Adipose tissue (tissue), 3 donors: ENCODE measurements at regions not wholly inside any gene's neighbourhood (a gene's known extent, or its start where the extent isn't known, plus 50 kb on each side); places are given as distances from the start of the nearest gene placed in this dataset.

Experiments
- H3K27ac ChIP-seq: one replicate; pipeline ENCODE4 v1.5.1; 2013; ENCODE audit warnings: low read depth, low read length
- WGBS, 3 donors: extraction: QIAGEN DNeasy Blood & Tissue Kit; methylation state at CpG; one replicate each; pipeline ENCODE4 v1.1.7; 2013; 5-methylcytosine and 5-hydroxymethylcytosine counted together
- donor health status: healthy with polysubstance abuse.
- donor health status: Bipolar disorder and iron deficiency.
- donor health status: healthy.

DNA sequence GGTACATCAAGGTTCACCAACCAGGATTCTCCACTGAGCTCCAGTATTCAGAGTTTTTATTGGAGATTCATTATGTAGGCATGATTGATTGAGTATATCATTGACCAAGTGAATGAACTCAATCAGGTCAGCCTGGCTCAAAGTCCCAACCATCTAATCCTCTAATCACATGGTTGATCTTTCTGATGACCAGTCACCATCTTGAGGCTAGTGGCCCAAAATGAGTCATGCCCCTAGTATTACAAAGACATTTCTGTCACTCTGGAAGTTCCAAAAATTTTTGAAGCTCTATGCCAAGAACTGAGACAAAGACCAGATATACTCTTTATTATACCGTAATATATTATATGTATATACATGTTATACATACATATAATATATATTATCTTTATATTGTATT lies 75.9 kb upstream of the ATF7IP start:
- WGBS, 3 donors = 44 to 100% (median 97%) methylated on average over 1 of the region's 1 CpG
- H3K27ac ChIP-seq = no peak overlapping the region

DNA sequence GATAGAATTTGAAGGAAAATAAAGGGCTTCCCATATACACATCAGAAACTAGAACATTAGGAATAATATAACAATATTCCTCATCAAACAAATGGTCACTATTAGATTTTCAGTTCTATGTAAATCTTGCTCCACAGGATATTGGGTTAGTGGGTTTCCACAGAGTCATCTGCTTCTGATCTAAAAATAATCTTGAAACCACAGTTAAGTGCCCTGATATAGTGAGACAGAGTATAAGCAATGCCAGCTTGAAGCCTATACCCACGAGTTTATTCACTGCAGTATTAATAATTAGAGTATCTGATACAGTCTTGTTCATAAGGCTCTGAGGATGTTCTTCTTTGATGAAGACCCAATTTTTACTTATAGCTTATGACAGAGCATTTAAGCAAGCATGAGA lies 74.5 kb upstream of the ATF7IP start:
- 62 to 65% (median 64%) methylated on average over 1 of the region's 1 CpG for WGBS, 3 donors
- H3K27ac ChIP-seq = no peak overlapping the region

DNA sequence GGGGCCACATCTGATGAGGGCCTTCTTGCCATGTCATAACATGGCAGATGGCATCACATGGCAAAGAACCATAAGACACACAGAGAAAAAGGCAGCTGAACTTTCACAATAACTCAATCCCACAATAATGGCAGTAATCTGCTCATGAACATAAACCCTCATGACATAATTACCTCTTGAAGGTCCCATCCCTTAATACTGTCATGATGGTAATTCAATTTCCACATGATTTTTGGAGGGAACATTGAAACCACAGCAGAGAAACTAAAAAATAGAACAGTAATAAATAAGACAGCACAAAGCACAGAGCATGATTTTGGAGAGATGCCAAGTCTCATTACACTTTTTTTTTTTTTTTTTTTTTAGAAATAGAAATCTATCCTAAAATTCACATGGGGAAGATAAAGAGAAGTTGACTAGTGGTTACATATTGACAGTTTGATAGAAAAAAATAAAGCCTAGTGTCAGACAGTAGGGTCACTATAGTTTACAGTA lies 61.8 kb upstream of the ATF7IP start:
- H3K27ac ChIP-seq = no peak overlapping the region

DNA sequence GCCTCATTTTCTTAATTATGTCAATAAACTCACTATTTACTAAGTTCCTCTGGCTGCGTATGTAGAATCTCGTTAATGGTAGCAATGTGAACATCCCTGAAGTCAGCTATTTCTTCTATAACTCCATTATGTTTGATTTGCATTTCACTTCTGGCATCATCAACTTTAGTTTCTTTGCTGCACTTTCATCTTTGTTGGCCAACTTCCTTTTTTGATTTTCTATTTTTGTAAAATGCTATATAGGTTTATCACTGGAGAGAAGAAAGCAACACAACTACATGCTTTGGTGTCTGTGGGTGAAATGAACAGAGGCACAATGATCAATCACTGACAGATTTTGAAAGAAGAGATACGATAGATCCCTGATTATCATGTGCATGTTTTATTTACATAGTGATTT lies 58.5 kb upstream of the ATF7IP start:
- no peak overlapping the region for H3K27ac ChIP-seq
- 91 to 92% (median 91%) methylated on average over 3 of the region's 3 CpGs for WGBS, 3 donors

DNA sequence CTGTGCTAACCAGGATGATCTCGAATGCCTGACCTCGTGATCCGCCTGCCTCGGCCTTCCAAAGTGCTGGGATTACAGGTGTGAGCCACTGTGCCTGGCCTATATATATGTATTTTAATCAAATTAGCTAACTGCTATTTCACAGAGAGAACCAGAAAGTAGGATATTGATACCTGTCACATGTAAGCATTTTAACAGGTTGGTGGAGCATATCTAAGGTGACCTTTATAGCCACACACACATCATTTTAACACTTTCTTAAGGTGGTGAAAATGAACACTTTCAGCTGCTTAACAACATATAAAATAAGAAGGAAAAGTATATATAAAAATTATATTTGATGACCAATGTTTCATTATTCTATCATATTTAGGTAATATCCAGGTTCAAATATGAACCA lies 57.0 kb upstream of the ATF7IP start:
- H3K27ac ChIP-seq = no peak overlapping the region
- 99% methylated on average over 4 of the region's 4 CpGs for WGBS, 3 donors

DNA sequence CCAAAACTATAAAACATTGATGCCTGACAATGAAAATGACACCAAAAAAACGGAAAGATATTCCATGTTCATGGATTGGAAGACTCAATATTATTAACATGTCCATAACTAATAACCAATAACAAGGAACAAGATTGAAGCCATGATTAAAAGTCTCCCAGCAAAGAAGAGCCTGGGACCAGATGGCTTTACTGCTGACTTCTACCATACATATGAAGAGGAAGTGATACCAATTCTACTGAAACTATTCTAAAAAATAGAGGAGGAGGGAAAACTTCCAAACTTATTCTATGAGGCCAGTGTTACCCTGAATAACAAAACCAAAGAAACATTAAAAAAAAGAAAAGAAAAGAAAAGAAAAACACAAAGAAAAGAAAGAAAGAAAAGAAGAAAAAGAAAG lies 54.6 kb upstream of the ATF7IP start:
- no peak overlapping the region for H3K27ac ChIP-seq
- WGBS, 3 donors = 83 to 91% (median 83%) methylated on average over 1 of the region's 1 CpG

DNA sequence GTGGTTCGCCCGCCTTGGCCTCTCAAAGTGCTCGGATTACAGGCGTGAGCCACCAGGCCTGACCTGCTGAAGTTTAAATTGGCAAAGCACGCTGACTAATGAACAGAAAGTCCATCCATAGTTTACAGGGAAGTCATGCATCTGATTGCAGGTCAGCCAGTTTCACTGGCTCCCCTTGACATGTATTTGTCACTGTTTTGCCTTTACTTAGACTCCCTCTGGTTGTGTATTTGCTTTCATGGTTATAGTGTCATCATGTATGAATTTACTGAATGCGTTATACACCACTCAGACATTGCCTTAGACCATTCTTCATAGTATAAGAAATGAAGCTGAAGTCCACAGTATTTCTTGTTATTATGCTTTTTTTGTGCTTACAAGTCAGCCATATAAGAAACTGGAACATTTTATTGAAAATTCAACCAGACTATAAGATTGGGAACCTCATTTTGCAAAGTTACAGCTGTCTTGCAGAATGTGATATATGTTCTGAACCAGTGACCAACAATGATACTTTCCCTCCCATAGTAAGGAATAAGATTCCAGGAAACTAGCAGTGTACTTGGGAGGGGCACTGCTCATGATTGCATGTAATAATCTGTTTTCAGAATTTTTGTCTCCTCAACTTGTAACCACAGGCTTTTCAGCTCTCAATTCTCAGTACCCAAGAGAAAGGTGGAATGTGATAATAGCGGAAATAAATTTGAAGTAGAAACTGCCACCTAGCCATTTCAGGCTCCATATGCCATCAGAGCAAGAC lies 51.9 kb upstream of the ATF7IP start:
- H3K27ac ChIP-seq = no peak overlapping the region
- WGBS, 3 donors = 88 to 97% (median 95%) methylated on average over 7 of the region's 7 CpGs

DNA sequence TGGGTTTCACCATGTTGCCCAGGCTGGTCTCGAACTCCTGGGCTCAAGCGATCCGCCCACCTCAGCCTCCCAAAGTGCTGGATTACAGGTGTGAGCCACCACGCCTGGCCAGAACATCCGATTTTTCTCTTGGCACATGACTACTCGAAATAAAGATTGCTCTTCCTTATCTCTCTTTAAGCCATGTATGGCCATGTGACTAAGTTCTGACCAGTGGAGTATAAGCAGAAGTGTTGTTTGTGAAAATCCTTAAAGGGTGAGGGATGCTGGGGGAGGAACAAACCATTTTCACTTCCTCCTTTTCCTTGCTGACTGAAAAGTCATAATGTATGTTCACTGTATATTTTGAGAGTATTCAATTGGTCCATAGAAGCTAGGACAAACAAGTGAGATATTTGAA lies 50.7 kb upstream of the ATF7IP start:
- H3K27ac ChIP-seq = no peak overlapping the region
- 87 to 90% (median 89%) methylated on average over 6 of the region's 6 CpGs for WGBS, 3 donors

DNA sequence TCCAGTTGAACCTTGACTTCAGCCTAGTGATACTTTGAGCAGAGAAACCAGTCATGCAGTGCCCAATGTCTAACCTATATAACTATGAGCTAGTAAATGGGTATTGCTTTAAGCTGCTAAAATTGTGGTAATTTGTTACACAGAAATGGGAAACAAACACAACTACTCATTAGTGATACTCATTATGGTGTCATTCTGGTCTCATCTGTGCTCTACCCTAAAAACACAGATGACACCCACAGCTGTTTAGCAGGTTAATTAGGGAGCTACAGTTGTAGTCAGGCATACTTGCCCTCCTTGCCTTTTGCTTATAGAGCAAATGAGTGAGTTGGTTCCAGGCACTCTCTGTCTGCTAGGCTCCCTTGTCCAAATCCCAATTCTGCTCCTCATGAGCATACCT lies 50.0 kb upstream of the ATF7IP start:
- no peak overlapping the region for H3K27ac ChIP-seq
